Activated CD8-positive, alpha-beta T cell treated with anti-CD3 and anti-CD28 coated beads, Interleukin-2, amount 10 ng/mL, durations not matched to agents 7 days and 5 days (primary cell): ENCODE measurements at regions not wholly inside any gene's neighbourhood (a gene's known extent, or its start where the extent isn't known, plus 50 kb on each side); places are given as distances from the start of the nearest gene placed in this dataset.
A peak's percentile ranks its signal among the peaks of the same experiment; 100 is the strongest.
"Not testable (repeated sequence)": the region's sequence is repeated elsewhere in the genome, so short reads cannot be mapped to it uniquely, and the experiment has no call there.

Source experiments
- ATAC-seq: fragments of 150-1000 bp; cut with Tn5 transposase; one replicate; pipeline ENCODE4 v1.10.0; 2021; ENCODE audit warnings: moderate library complexity
- CTCF ChIA-PET: fragments of 350-600 bp; sonication (Branson Sonifier 250); formaldehyde crosslinking; loops from one replicate; lab custom pipeline; 2021; ENCODE audit warnings: antibody characterized with exemption; lab: Charles Lee
- POLR2A ChIA-PET: fragments of 350-600 bp; sonication (Branson Sonifier 250); formaldehyde crosslinking; loops from one replicate; lab custom pipeline; 2021; ENCODE audit warnings: antibody characterized with exemption; lab: Charles Lee
- DNase-seq: peaks from one replicate; pipeline ENCODE4 v3.0.0-alpha.2; 2020
- H3K27ac Mint-ChIP-seq: one replicate; pipeline ENCODE4 v1.8.0; 2021; ENCODE audit warnings: mild to moderate bottlenecking, mixed read lengths
- H3K27me3 Mint-ChIP-seq: one replicate; pipeline ENCODE4 v1.8.0; 2021; ENCODE audit warnings: low read depth, mixed read lengths
- H3K36me3 Mint-ChIP-seq: one replicate; pipeline ENCODE4 v1.8.0; 2021; ENCODE audit warnings: low read depth, mixed read lengths
- H3K4me1 Mint-ChIP-seq: one replicate; pipeline ENCODE4 v1.8.0; 2021; ENCODE audit warnings: low read depth, mixed read lengths
- H3K4me3 Mint-ChIP-seq: one replicate; pipeline ENCODE4 v1.8.0; 2021; ENCODE audit warnings: mild to moderate bottlenecking, mixed read lengths
- H3K9me3 Mint-ChIP-seq: one replicate; pipeline ENCODE4 v1.8.0; 2022; ENCODE audit warnings: mixed read lengths; ENCODE audit not compliant: insufficient read depth

- ATAC-seq (peak; percentile 56), DNase-seq (peak; percentile 81)
- H3K9me3 Mint-ChIP-seq, H3K27me3 Mint-ChIP-seq, H3K36me3 Mint-ChIP-seq, H3K27ac Mint-ChIP-seq, CTCF ChIA-PET, H3K4me3 Mint-ChIP-seq, POLR2A ChIA-PET: not testable (repeated sequence)
- H3K4me1 Mint-ChIP-seq = peaks cover 11% of the 10 kb centered on the region
These were observed 57.8 kb upstream of the NBPF8 start for GRCh38 chr1:120357046-120357445.

GRCh38 chr1:120356170-120356569 is 58.7 kb upstream of the NBPF8 start:
- H3K27ac Mint-ChIP-seq, CTCF ChIA-PET, H3K4me3 Mint-ChIP-seq, ATAC-seq, H3K36me3 Mint-ChIP-seq, H3K9me3 Mint-ChIP-seq, POLR2A ChIA-PET, H3K27me3 Mint-ChIP-seq: not testable (repeated sequence)
- peaks cover 11% of the 10 kb centered on the region for H3K4me1 Mint-ChIP-seq
- DNase-seq = peak; percentile 24

- DNase-seq (peak; percentile 63), ATAC-seq (peak; percentile 92)
- H3K36me3 Mint-ChIP-seq, H3K4me1 Mint-ChIP-seq, H3K27me3 Mint-ChIP-seq, CTCF ChIA-PET, H3K9me3 Mint-ChIP-seq, POLR2A ChIA-PET: not testable (repeated sequence)
- Mint-ChIP-seq H3K4me3 (peak overlapping the region; percentile 81), H3K27ac (peak overlapping the region; percentile 98)
These were observed 60.1 kb upstream of the NBPF8 start for GRCh38 chr1:120354618-120355184.

- H3K27ac Mint-ChIP-seq = peak overlapping the region; percentile 25
- H3K4me1 Mint-ChIP-seq, H3K27me3 Mint-ChIP-seq, H3K36me3 Mint-ChIP-seq, ATAC-seq, POLR2A ChIA-PET, H3K9me3 Mint-ChIP-seq, CTCF ChIA-PET: not testable (repeated sequence)
- peak overlapping the region; percentile 60 for H3K4me3 Mint-ChIP-seq
- peak; percentile 24 for DNase-seq
These were observed 72.4 kb upstream of the NBPF8 start for GRCh38 chr1:120342231-120343073.

- DNase-seq = peak; percentile 20
- Mint-ChIP-seq H3K4me3 (peak overlapping the region; percentile 81), H3K27ac (peak overlapping the region; percentile 88)
- H3K4me1 Mint-ChIP-seq, H3K36me3 Mint-ChIP-seq, CTCF ChIA-PET, H3K9me3 Mint-ChIP-seq, H3K27me3 Mint-ChIP-seq, POLR2A ChIA-PET: not testable (repeated sequence)
- ATAC-seq = peak; percentile 61
These were observed 73.1 kb upstream of the NBPF8 start for GRCh38 chr1:120341756-120342155.

GRCh38 chr1:120340838-120341751 is 73.7 kb upstream of the NBPF8 start:
- H3K4me3 Mint-ChIP-seq = peak overlapping the region; percentile 81
- DNase-seq = peak; percentile 62
- H3K4me1 Mint-ChIP-seq, CTCF ChIA-PET, H3K36me3 Mint-ChIP-seq, H3K9me3 Mint-ChIP-seq, ATAC-seq, H3K27me3 Mint-ChIP-seq, POLR2A ChIA-PET: not testable (repeated sequence)
- H3K27ac Mint-ChIP-seq = peak overlapping the region; percentile 72

- H3K4me1 Mint-ChIP-seq, H3K27ac Mint-ChIP-seq, DNase-seq, H3K9me3 Mint-ChIP-seq, ATAC-seq, CTCF ChIA-PET, H3K36me3 Mint-ChIP-seq, H3K27me3 Mint-ChIP-seq, POLR2A ChIA-PET, H3K4me3 Mint-ChIP-seq: not testable (repeated sequence)
These were observed 99.1 kb upstream of the NBPF8 start for GRCh38 chr1:120315738-120316137.

GRCh38 chr1:120311930-120312329 is 102.9 kb upstream of the NBPF8 start:
- DNase-seq, H3K4me3 Mint-ChIP-seq, H3K27me3 Mint-ChIP-seq, CTCF ChIA-PET, H3K36me3 Mint-ChIP-seq, POLR2A ChIA-PET, ATAC-seq, H3K27ac Mint-ChIP-seq, H3K4me1 Mint-ChIP-seq, H3K9me3 Mint-ChIP-seq: not testable (repeated sequence)

- CTCF ChIA-PET, H3K4me3 Mint-ChIP-seq, ATAC-seq, POLR2A ChIA-PET, H3K9me3 Mint-ChIP-seq, H3K36me3 Mint-ChIP-seq, H3K4me1 Mint-ChIP-seq, H3K27me3 Mint-ChIP-seq, H3K27ac Mint-ChIP-seq, DNase-seq: not testable (repeated sequence)
These were observed 105.8 kb upstream of the NBPF8 start for GRCh38 chr1:120308940-120309578.

- POLR2A ChIA-PET, H3K36me3 Mint-ChIP-seq, DNase-seq, H3K9me3 Mint-ChIP-seq, CTCF ChIA-PET, ATAC-seq, H3K4me1 Mint-ChIP-seq, H3K4me3 Mint-ChIP-seq, H3K27ac Mint-ChIP-seq, H3K27me3 Mint-ChIP-seq: not testable (repeated sequence)
These were observed 109.8 kb upstream of the NBPF8 start for GRCh38 chr1:120305046-120305445.

GRCh38 chr1:120304341-120304740 is 110.5 kb upstream of the NBPF8 start:
- H3K27me3 Mint-ChIP-seq, H3K4me1 Mint-ChIP-seq, ATAC-seq, H3K9me3 Mint-ChIP-seq, DNase-seq, H3K4me3 Mint-ChIP-seq, CTCF ChIA-PET, H3K36me3 Mint-ChIP-seq, POLR2A ChIA-PET, H3K27ac Mint-ChIP-seq: not testable (repeated sequence)
